ENCODE measurements at regions not wholly inside any gene's neighbourhood (a gene's known extent, or its start where the extent isn't known, plus 50 kb on each side); places are given as distances from the start of the nearest gene placed in this dataset.

- peak; percentile 7 for DNase-seq (ENCODE audit: low read depth, low spot score)
- TF ChIP-seq CTCF (IDR thresholded peaks at IDR 0.05; ENCODE audit: low read depth, low read length): no peak
- POLR2A ChIA-PET: interaction anchor here (0.6 kb wide), 1 partner anchor 1278 kb away, joined by 6 read pairs; no protein-coding TSS in a partner anchor
- Histone ChIP-seq H3K4me3 (ENCODE audit: low read depth, low read length) (no peak overlapping the region), H3K27ac (ENCODE audit: low read depth, low read length) (no peak overlapping the region), H3K27me3 (ENCODE audit: control insufficient read depth, insufficient read depth, low read length) (no peaks in the 10 kb centered on the region), H3K9me3 (ENCODE audit: control insufficient read depth, insufficient read depth, low read length) (no peaks in the 10 kb centered on the region)
- CTCF ChIA-PET: interaction anchor here (1.8 kb wide), 1 partner anchor 9 kb away, joined by 23 read pairs; no protein-coding TSS in a partner anchor
Observed at GRCh38 chr15:94110476-94111130, 120.8 kb upstream of the MCTP2 start.

- POLR2A ChIA-PET: no interaction called here
- CTCF ChIA-PET: interaction anchor here (1.5 to 5.1 kb wide), 3 partner anchors 12 to 1077 kb away, joined by 3 to 32 read pairs (median 4); no protein-coding TSS in a partner anchor
- Histone ChIP-seq H3K4me3 (ENCODE audit: low read depth, low read length) (no peak overlapping the region), H3K27ac (ENCODE audit: low read depth, low read length) (no peak overlapping the region), H3K9me3 (ENCODE audit: control insufficient read depth, insufficient read depth, low read length) (no peaks in the 10 kb centered on the region), H3K27me3 (ENCODE audit: control insufficient read depth, insufficient read depth, low read length) (no peaks in the 10 kb centered on the region)
- no peak for DNase-seq (ENCODE audit: low read depth, low spot score)
- TF ChIP-seq CTCF (IDR thresholded peaks at IDR 0.05; ENCODE audit: low read depth, low read length): no peak
Observed at GRCh38 chr15:94107652-94108051, 123.7 kb upstream of the MCTP2 start.

DNA sequence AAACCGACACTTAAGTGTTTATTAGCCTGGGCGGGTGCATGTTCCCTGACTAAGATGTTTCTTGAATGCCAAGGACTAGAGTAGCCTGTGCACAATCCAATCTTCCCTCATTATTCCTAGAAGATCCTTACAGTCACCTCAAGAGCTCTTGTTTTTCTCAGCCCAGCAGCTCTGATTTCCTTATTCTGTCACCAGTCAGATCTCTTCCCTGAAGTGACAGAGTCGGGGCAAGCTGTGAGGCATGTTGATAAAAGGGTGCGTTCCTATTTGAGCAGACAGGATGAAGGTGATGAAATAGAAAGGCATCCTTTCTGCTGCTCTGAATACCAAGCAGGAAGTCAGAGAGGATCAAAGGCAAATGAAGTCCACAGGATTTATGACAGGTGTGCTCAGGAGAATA lies 125.6 kb upstream of the MCTP2 start:
- TF ChIP-seq CTCF (IDR thresholded peaks at IDR 0.05; ENCODE audit: low read depth, low read length): no peak
- no peak overlapping the region for H3K4me3 ChIP-seq (ENCODE audit: low read depth, low read length)
- no peak for DNase-seq (ENCODE audit: low read depth, low spot score)
- no peaks in the 10 kb centered on the region for H3K27me3 ChIP-seq (ENCODE audit: control insufficient read depth, insufficient read depth, low read length)
- H3K27ac ChIP-seq (ENCODE audit: low read depth, low read length): no peak overlapping the region
- ChIA-PET POLR2A (no interaction called here), CTCF (interaction anchor here (1.1 to 5.1 kb wide), 2 partner anchors 14 to 109 kb away, joined by 3 to 32 read pairs; no protein-coding TSS in a partner anchor)
- no peaks in the 10 kb centered on the region for H3K9me3 ChIP-seq (ENCODE audit: control insufficient read depth, insufficient read depth, low read length)

DNA sequence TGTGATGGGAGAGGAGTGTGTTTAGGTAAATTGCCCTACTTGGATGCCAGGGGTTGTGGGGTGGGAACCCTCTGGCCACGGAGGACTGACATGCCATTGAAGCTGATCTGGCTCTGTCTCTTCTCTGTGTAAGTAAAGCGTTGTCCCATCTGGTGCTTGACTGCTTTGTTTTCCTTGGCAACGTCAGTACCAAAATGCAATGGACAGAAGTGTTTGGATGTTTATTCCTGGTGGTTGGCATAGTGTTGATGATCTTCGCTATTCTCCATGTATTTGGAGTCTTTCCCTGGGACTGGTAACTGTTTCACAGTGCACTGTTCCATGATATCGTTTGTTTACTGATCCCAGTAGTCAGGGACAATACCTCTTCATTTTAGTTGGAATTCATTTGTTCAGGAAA lies 130.5 kb upstream of the MCTP2 start:
- no peak for DNase-seq (ENCODE audit: low read depth, low spot score)
- no peaks in the 10 kb centered on the region for H3K27me3 ChIP-seq (ENCODE audit: control insufficient read depth, insufficient read depth, low read length)
- H3K9me3 ChIP-seq (ENCODE audit: control insufficient read depth, insufficient read depth, low read length): no peaks in the 10 kb centered on the region
- H3K4me3 ChIP-seq (ENCODE audit: low read depth, low read length): no peak overlapping the region
- ChIA-PET CTCF (no interaction called here), POLR2A (no interaction called here)
- TF ChIP-seq CTCF (IDR thresholded peaks at IDR 0.05; ENCODE audit: low read depth, low read length): no peak
- H3K27ac ChIP-seq (ENCODE audit: low read depth, low read length): no peak overlapping the region

GRCh38 chr15:94099574-94099960 lies 131.8 kb upstream of the MCTP2 start:
- DNase-seq (ENCODE audit: low read depth, low spot score): no peak
- H3K27ac ChIP-seq (ENCODE audit: low read depth, low read length): no peak overlapping the region
- CTCF ChIA-PET: interaction anchor here (0.5 to 1.8 kb wide), 3 partner anchors 20 to 821 kb away, joined by 5 to 17 read pairs (median 7); no protein-coding TSS in a partner anchor
- no peak overlapping the region for H3K4me3 ChIP-seq (ENCODE audit: low read depth, low read length)
- TF ChIP-seq CTCF (IDR thresholded peaks at IDR 0.05; ENCODE audit: low read depth, low read length): no peak
- POLR2A ChIA-PET: no interaction called here
- no peaks in the 10 kb centered on the region for H3K9me3 ChIP-seq (ENCODE audit: control insufficient read depth, insufficient read depth, low read length)
- H3K27me3 ChIP-seq (ENCODE audit: control insufficient read depth, insufficient read depth, low read length): no peaks in the 10 kb centered on the region

Measured in AG04450 (cell line).